ENCODE measurements at regions not wholly inside any gene's neighbourhood (a gene's known extent, or its start where the extent isn't known, plus 50 kb on each side); places are given as distances from the start of the nearest gene placed in this dataset.

- DNase-seq: no peak
These were observed 315.1 kb upstream of the CBLB start for GRCh38 chr3:106183762-106184391.

GRCh38 chr3:106184540-106185457 lies 316.0 kb upstream of the CBLB start:
- no peak for DNase-seq

GRCh38 chr3:106185949-106186348 lies 317.1 kb upstream of the CBLB start:
- no peak for DNase-seq

- no peak for DNase-seq
These were observed 321.5 kb upstream of the CBLB start for GRCh38 chr3:106190296-106190695.

GRCh38 chr3:106191211-106191610 lies 322.4 kb upstream of the CBLB start:
- DNase-seq: no peak

GRCh38 chr3:106191913-106192312 lies 323.1 kb upstream of the CBLB start:
- no peak for DNase-seq

- no peak for DNase-seq
These were observed 325.1 kb upstream of the CBLB start for GRCh38 chr3:106193876-106194275.

- DNase-seq: no peak
These were observed 325.9 kb upstream of the CBLB start for GRCh38 chr3:106194726-106195125.

GRCh38 chr3:106197532-106198194 lies 328.9 kb upstream of the CBLB start:
- no peak for DNase-seq

GRCh38 chr3:106204160-106204868 lies 335.5 kb upstream of the CBLB start:
- no peak for DNase-seq

- peak; percentile 2 for DNase-seq
These were observed 337.3 kb upstream of the CBLB start for GRCh38 chr3:106206146-106206545.

- DNase-seq: no peak
These were observed 337.8 kb upstream of the CBLB start for GRCh38 chr3:106206613-106207012.

GRCh38 chr3:106208251-106208650 lies 339.4 kb upstream of the CBLB start:
- no peak for DNase-seq

GRCh38 chr3:106208967-106209366 lies 340.2 kb upstream of the CBLB start:
- DNase-seq: no peak

GRCh38 chr3:106209482-106209881 lies 340.7 kb upstream of the CBLB start:
- DNase-seq: no peak

- DNase-seq: no peak
These were observed 342.1 kb upstream of the CBLB start for GRCh38 chr3:106210923-106211322.

GRCh38 chr3:106212665-106213222 lies 343.9 kb upstream of the CBLB start:
- no peak for DNase-seq

GRCh38 chr3:106213954-106214353 lies 345.1 kb upstream of the CBLB start:
- no peak for DNase-seq

- DNase-seq: no peak
These were observed 345.8 kb upstream of the CBLB start for GRCh38 chr3:106214641-106215040.

GRCh38 chr3:106215047-106215446 lies 346.2 kb upstream of the CBLB start:
- DNase-seq: no peak

GRCh38 chr3:106217745-106218144 lies 348.9 kb upstream of the CBLB start:
- DNase-seq: no peak

- no peak for DNase-seq
These were observed 358.3 kb upstream of the CBLB start for GRCh38 chr3:106227068-106227467.

GRCh38 chr3:106228271-106228670 lies 359.5 kb upstream of the CBLB start:
- DNase-seq: no peak
